Left lung (tissue), 4 donors: ENCODE measurements at regions not wholly inside any gene's neighbourhood (a gene's known extent, or its start where the extent isn't known, plus 50 kb on each side); places are given as distances from the start of the nearest gene placed in this dataset.

Experiments used
- ATAC-seq: fragments of 200-7000 bp; cut with Tn5 transposase; one replicate; pipeline ENCODE4 v1.9.1; 2020; ENCODE audit warnings: moderate library complexity
- DNase-seq, 4 donors: peaks; one replicate each; pipeline ENCODE4 v3.0.0-alpha.2; 2013 to 2020
- H3K27ac ChIP-seq, 2 donors: fragments of 200-600 bp; sonication (generic) in 1 of 2; one replicate each; pipeline versions ENCODE4 v1.5.0 to v1.8.0; 2020 to 2021
- H3K27me3 ChIP-seq, 2 donors: fragments of 200-600 bp; sonication (generic) in 1 of 2; one replicate each; pipeline versions ENCODE4 v1.5.0 to v1.8.0; 2020 to 2021
- H3K36me3 ChIP-seq, 2 donors: fragments of 200-600 bp; sonication (generic) in 1 of 2; one replicate each; pipeline versions ENCODE4 v1.5.0 to v1.8.0; 2020 to 2021
- H3K4me1 ChIP-seq, 2 donors: fragments of 200-600 bp; one replicate each; pipeline ENCODE4 v1.8.0; 2021
- H3K4me3 ChIP-seq, 2 donors: fragments of 200-600 bp; sonication (generic) in 1 of 2; one replicate each; pipeline versions ENCODE4 v1.5.0 to v1.8.0; 2020 to 2021; ENCODE audit warnings: mild to moderate bottlenecking in 1 of 2
- H3K9me3 ChIP-seq, 2 donors: fragments of 200-600 bp; sonication (generic) in 1 of 2; one replicate each; pipeline versions ENCODE4 v1.5.0 to v1.8.0; 2020 to 2021
- CTCF ChIP-seq, 2 donors: fragments of 200-600 bp; sonication (generic) in 1 of 2; IDR thresholded peaks; one replicate each; pipeline versions ENCODE4 v1.5.0 to v1.8.0; 2021; ENCODE audit warnings: antibody characterized with exemption in 2 of 2
- intact Hi-C, 2 donors: fragments of 100-400 bp; cut with DNase I; formaldehyde crosslinking; loops; one replicate each; pipeline versions ENCODE4 v1.11.2 to v1.14.2; 2022
- donor health status: DM: no; HTN: yes; CAD: no.
- donor health status: DM: no; HTN: no; CAD: no.

GRCh38 chr18:38305961-38306360 lies 740.4 kb upstream of the CELF4 start:
- intact Hi-C loops: no loop called here

GRCh38 chr18:38301621-38302020 lies 736.0 kb upstream of the CELF4 start:
- H3K27me3 ChIP-seq: no peaks in the 10 kb centered on the region
- DNase-seq: no peak
- no peaks in the 10 kb centered on the region for H3K9me3 ChIP-seq
- H3K27ac ChIP-seq: no peak overlapping the region
- H3K4me3 ChIP-seq: no peak overlapping the region
- no peaks in the 10 kb centered on the region for H3K36me3 ChIP-seq
- ATAC-seq: no peak
- intact Hi-C loops: no loop called here
- TF ChIP-seq CTCF (IDR thresholded peaks at IDR 0.05): no peak
- no peaks in the 10 kb centered on the region for H3K4me1 ChIP-seq

More at GRCh38 chr18:38305961-38306360, 740.4 kb upstream of the CELF4 start:
- Histone ChIP-seq H3K4me3 (no peak overlapping the region), H3K4me1 (no peaks in the 10 kb centered on the region), H3K27ac (no peak overlapping the region), H3K36me3 (no peaks in the 10 kb centered on the region), H3K27me3 (no peaks in the 10 kb centered on the region), H3K9me3 (no peaks in the 10 kb centered on the region)
- DNase-seq: no peak
- ATAC-seq: no peak
- TF ChIP-seq CTCF (IDR thresholded peaks at IDR 0.05): no peak

GRCh38 chr18:38297910-38298309 lies 732.3 kb upstream of the CELF4 start:
- DNase-seq (no peak), ATAC-seq (no peak)
- no peaks in the 10 kb centered on the region for H3K36me3 ChIP-seq
- H3K4me1 ChIP-seq: no peaks in the 10 kb centered on the region
- H3K27ac ChIP-seq: no peak overlapping the region
- H3K4me3 ChIP-seq: no peak overlapping the region
- H3K27me3 ChIP-seq: no peaks in the 10 kb centered on the region
- H3K9me3 ChIP-seq: no peaks in the 10 kb centered on the region
- intact Hi-C loops: no loop called here
- TF ChIP-seq CTCF (IDR thresholded peaks at IDR 0.05): no peak

GRCh38 chr18:38290229-38290628 lies 724.6 kb upstream of the CELF4 start:
- Histone ChIP-seq H3K36me3 (no peaks in the 10 kb centered on the region), H3K4me3 (no peak overlapping the region), H3K9me3 (no peaks in the 10 kb centered on the region), H3K4me1 (no peaks in the 10 kb centered on the region), H3K27ac (no peak overlapping the region), H3K27me3 (no peaks in the 10 kb centered on the region)
- DNase-seq: no peak
- intact Hi-C loops: no loop called here
- no peak for TF ChIP-seq CTCF (IDR thresholded peaks at IDR 0.05)
- ATAC-seq: no peak

GRCh38 chr18:38284972-38285371 lies 719.4 kb upstream of the CELF4 start:
- TF ChIP-seq CTCF (IDR thresholded peaks at IDR 0.05): no peak
- Histone ChIP-seq H3K9me3 (peaks cover 0 to 5% of the 10 kb centered on the region in 2 donors), H3K27me3 (no peaks in the 10 kb centered on the region), H3K4me1 (no peaks in the 10 kb centered on the region), H3K36me3 (no peaks in the 10 kb centered on the region), H3K27ac (no peak overlapping the region), H3K4me3 (no peak overlapping the region)
- no peak for DNase-seq
- ATAC-seq: no peak
- intact Hi-C loops: no loop called here
